Stimulated activated CD4-positive, alpha-beta T cell treated with anti-CD3 and anti-CD28 coated beads, Interleukin-2, amount 100 ng/mL, for 4 hours (primary cell): ENCODE measurements at regions not wholly inside any gene's neighbourhood (a gene's known extent, or its start where the extent isn't known, plus 50 kb on each side); places are given as distances from the start of the nearest gene placed in this dataset.
A peak's percentile ranks its signal among the peaks of the same experiment; 100 is the strongest.

Source experiments
- DNase-seq: peaks from one replicate; pipeline ENCODE4 v3.0.0-alpha.2; 2020; ENCODE audit warnings: low read depth

- no peak for DNase-seq
These were observed 51.9 kb upstream of the USP47 start for GRCh38 chr11:11789735-11790369.

DNA sequence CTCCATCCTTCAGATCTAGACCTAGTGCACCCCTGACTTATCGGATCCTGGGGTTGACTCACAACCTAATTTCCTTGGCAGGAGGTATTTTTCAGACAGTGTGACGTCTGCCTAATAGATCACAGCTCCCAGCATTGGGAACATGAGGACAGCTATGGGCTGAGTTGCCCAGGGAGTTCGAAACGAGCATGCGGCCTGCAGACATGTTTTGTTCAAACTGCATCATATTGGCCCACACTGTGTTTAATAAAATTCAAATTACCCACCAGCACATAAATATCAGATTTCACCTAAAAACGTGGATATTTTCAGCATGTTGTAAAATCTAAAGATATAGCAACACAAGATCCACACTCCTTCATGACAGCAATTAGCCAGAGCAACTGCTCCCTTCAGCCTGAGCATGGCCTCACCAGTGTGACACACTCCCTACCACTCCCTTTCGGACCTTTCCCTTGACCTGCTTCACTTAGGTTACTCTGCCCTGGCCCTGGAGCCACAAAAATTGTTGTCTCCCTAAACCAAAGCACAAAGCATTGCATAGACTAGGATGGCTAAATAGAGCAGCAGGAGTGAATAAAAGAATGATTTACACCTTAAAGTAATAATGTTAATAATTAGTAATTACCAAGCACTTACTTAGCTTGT is 53.6 kb upstream of the USP47 start:
- no peak for DNase-seq

DNA sequence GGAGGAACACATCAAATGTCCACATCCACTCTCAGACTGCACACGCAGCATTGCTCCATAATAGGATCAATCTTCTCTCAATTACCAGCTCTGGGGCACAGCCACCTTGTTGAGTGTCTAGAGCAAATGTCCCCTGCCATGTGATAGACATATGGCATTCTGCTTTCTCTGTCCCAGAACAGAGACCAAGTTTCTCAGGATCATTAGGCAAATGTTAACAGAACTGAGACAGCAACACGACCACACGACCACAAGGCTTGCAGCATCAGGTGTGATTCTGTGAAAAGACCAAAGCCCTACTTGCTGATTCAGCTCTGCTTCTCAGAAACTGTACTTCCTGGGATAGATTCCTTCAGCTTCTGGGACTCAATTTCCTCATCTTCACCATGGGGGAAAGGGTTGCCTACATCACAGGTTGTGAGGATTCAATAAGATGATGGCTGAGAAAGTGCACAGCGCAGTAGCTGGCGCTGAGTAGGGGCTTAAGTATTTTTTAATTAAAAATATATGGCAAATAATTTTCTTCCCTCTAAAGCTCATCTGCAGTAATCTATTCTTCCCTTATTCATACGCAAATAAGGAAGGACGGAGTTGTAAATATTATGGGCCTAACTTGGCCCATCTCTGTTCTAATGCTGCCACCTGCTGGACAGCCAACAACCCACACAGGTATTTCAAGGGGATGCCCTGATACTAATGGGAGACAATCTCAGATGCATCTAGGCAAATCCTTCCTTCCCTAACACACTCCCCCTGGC is 54.3 kb upstream of the USP47 start:
- peak; percentile 53 for DNase-seq

- no peak for DNase-seq
These were observed 55.0 kb upstream of the USP47 start for GRCh38 chr11:11786771-11787170.

- no peak for DNase-seq
These were observed 55.5 kb upstream of the USP47 start for GRCh38 chr11:11786234-11786633.

- DNase-seq, result no peak
These were observed 59.2 kb upstream of the USP47 start for GRCh38 chr11:11782532-11783110.

- DNase-seq, result no peak
These were observed 60.9 kb upstream of the USP47 start for GRCh38 chr11:11780858-11781257.

DNA sequence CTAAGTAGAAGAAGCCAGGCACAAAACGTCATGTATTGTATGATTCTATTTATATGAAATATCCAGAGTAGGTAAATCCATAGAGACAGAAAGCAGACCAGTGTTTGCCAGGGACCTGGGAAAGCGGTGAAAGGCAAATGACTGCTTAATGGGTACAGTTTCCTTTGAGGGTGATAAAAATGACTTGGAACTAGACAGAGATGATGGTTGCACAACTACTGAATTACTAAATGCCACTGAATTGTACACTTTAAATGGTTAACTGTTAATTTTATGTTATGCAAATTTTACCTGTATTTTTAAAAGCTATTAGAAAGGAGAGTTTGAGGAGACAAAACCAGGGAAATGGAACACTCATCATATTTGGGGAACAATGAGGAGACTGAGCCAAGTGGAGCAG is 61.8 kb upstream of the USP47 start:
- DNase-seq, result no peak

- no peak for DNase-seq
These were observed 63.9 kb upstream of the USP47 start for GRCh38 chr11:11777897-11778296.

GRCh38 chr11:11776714-11777113 is 65.1 kb upstream of the USP47 start:
- DNase-seq, result no peak

GRCh38 chr11:11774928-11775327 is 66.8 kb upstream of the USP47 start:
- DNase-seq, result no peak

DNA sequence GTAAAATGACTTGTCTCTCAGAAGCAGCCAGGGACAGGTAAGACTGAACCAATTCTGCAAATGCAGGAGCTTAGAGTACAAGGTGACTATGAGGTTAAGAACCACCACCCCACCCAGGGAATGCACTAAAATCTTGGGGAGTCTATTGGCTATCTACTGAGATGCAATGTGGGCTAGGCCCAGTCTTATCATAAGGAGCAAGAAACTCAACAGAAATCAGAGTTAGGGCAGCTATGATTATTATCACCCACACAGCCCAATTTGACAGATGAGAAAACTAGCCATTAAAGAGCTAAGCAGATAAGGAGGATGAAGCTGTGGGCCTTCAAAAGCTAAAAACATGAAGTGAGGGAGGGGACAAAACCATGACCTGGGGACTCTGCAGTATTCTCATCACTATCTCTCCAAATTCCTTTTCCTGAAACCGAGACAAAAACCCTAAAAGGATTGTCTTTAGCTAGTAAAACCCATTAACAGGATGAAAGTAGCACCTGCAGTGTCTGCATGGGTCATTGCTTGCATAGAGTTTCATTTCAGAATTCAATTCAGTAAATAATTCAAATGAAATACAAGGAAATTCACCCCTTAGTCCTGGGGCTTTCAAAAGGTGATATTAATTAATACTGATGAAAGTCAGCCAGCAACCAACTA is 68.8 kb upstream of the USP47 start:
- no peak for DNase-seq

DNA sequence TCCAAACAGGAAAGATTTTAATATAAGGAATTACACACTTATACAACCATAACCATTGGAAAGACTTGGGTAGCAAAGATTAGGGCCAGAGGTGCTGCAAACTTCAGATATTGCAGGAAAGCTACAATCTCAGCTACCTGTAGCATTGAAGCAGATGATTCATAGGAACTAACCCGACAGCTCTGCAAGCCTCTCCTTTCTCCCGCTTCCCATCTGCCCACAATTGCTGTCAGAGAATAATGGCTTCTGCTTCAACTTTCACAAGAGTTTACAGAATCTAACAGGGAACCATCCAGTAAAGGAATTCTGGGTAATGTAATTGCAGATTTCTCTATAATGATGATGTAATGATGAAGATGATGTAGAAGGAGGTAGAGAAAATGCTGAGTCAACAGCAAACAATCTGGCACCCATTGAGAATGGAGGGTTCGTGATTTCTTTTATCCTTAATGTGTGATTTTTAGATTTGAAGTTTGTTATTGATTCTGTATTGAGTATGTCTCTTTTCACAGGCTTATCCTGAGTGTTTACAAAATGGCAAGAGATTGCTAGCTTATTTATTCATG is 70.8 kb upstream of the USP47 start:
- no peak for DNase-seq

- no peak for DNase-seq
These were observed 71.5 kb upstream of the USP47 start for GRCh38 chr11:11770296-11770695.

GRCh38 chr11:11769782-11770181 is 72.0 kb upstream of the USP47 start:
- no peak for DNase-seq

DNA sequence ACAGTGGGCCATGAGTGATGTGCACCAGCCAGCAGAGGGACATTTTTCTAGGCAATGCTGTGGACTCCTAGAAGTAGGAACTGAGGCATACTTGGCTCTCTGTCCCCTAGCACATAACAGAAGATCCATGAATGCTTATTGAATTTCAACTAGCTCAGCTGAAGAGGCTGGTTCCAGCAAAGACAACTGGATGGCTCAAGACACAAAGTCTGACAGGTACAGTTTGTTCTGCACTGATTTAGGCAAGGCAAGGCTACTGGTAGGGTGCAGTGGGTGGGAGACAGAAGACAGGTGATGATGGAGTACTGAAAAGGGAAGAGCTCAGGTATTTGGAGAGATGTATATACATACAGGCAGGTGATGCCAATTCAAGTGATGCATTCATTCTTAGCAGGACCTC is 72.4 kb upstream of the USP47 start:
- no peak for DNase-seq

DNA sequence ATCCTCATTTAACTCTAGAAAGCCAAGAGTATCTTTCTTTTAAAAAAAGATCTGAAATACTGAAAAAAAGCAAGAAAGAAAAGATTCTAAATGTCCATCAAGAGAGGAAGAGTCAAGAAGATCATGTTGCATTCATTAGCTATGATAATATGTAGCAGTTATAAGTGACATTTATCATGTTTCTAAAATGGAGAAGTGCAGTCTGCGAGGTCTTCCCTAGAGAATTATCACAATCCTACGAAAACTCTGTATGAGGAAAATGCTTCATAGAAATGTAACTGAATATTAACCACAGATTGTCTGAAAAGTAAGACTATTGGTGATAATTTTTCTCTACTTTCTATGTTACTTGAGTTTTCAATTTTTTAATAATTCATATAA is 77.4 kb upstream of the USP47 start:
- DNase-seq, result no peak

GRCh38 chr11:11763796-11764422 is 77.9 kb upstream of the USP47 start:
- no peak for DNase-seq

GRCh38 chr11:11760838-11761237 is 80.9 kb upstream of the USP47 start:
- no peak for DNase-seq

DNA sequence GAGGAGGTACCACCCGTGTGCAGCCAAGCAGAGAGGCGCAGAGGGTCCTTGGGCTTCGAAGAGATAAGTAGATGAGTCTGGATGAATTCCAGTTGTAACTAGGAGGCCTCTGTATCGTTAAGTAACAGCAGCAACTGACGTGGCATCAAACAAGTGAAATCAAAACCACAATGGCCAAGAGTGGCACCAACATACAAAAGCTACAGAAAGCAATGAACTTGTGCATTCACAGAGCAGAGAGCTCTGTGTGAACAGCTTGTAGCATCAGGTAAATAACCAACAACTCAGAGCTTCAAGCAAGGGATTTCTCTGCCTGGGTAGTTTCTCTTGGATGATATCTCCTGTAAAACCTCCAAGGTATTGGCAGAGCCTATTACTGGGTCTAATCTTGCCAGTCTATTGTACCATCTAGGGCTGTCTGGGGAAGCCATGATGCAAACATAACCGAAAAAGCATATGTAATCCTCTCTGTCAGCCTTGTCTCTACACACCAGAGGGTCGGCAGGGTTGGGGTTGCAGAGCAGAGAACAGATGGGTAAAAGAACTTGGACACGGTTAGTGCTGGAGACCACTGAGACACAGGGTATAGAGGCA is 83.1 kb upstream of the USP47 start:
- no peak for DNase-seq

- no peak for DNase-seq
These were observed 83.9 kb upstream of the USP47 start for GRCh38 chr11:11757909-11758308.
